MM.1S (cell line): ENCODE measurements at regions not wholly inside any gene's neighbourhood (a gene's known extent, or its start where the extent isn't known, plus 50 kb on each side); places are given as distances from the start of the nearest gene placed in this dataset.

ENCODE experiments used
- DNase-seq: peaks from one replicate; pipeline ENCODE4 v3.0.0-alpha.2; 2015
- H2AFZ ChIP-seq: fragments of 300-600 bp; sonication (generic); 2 replicates; pipeline ENCODE4 v1.6.0; 2016; ENCODE audit warnings: antibody characterized with exemption, low read length
- H3F3A ChIP-seq: fragments of 300-600 bp; sonication (generic); 2 replicates; pipeline ENCODE4 v1.6.1; 2016; ENCODE audit warnings: mild to moderate bottlenecking, antibody characterized with exemption, low read length, moderate library complexity, mixed read lengths; ENCODE audit not compliant: insufficient read depth
- H3K27ac ChIP-seq: fragments of 300-600 bp; sonication (generic); 2 replicates; pipeline ENCODE4 v1.5.1; 2016; ENCODE audit warnings: mild to moderate bottlenecking, low read length
- H3K27me3 ChIP-seq: fragments of 300-600 bp; sonication (generic); replicated peaks from 2 replicates; pipeline ENCODE4 v1.6.0; 2016; ENCODE audit warnings: low read length; ENCODE audit not compliant: insufficient read depth
- H3K36me3 ChIP-seq: fragments of 300-600 bp; sonication (generic); replicated peaks from 2 replicates; pipeline ENCODE4 v1.6.1; 2016; ENCODE audit warnings: mild to moderate bottlenecking, low read length, mixed read lengths; ENCODE audit not compliant: insufficient read depth
- H3K4me1 ChIP-seq: fragments of 300-600 bp; sonication (generic); 2 replicates; pipeline ENCODE4 v1.6.1; 2016; ENCODE audit warnings: low read length, mixed read lengths
- H3K4me2 ChIP-seq: fragments of 300-600 bp; sonication (generic); 2 replicates; pipeline ENCODE4 v1.6.0; 2016; ENCODE audit warnings: low read depth, low read length
- H3K4me3 ChIP-seq: fragments of 300-600 bp; sonication (generic); 2 replicates; pipeline ENCODE4 v1.5.1; 2016; ENCODE audit warnings: low read length, mixed read lengths
- H3K79me2 ChIP-seq: fragments of 300-600 bp; sonication (generic); 2 replicates; pipeline ENCODE4 v1.6.1; 2016; ENCODE audit warnings: mixed run types, low read length, mixed read lengths
- H3K9ac ChIP-seq: fragments of 300-600 bp; sonication (generic); 2 replicates; pipeline ENCODE4 v1.6.1; 2016; ENCODE audit warnings: low read length, mixed read lengths
- H3K9me2 ChIP-seq: fragments of 300-600 bp; sonication (generic); replicated peaks from 2 replicates; pipeline ENCODE4 v1.6.1; 2016; ENCODE audit warnings: mild to moderate bottlenecking, low read length, mixed read lengths; ENCODE audit not compliant: insufficient read depth
- H3K9me3 ChIP-seq: fragments of 300-600 bp; sonication (generic); replicated peaks from 2 replicates; pipeline ENCODE4 v1.6.1; 2016; ENCODE audit warnings: mild to moderate bottlenecking, low read length, mixed read lengths; ENCODE audit not compliant: insufficient read depth
- H4K20me1 ChIP-seq: fragments of 300-600 bp; sonication (generic); 2 replicates; pipeline ENCODE4 v1.6.1; 2016; ENCODE audit warnings: mild to moderate bottlenecking, low read length, moderate library complexity, mixed read lengths; ENCODE audit not compliant: insufficient read depth
- EZH2 ChIP-seq: fragments of 300-600 bp; sonication (generic); optimal IDR thresholded peaks from 2 replicates; pipeline ENCODE3; 2017; ENCODE audit warnings: low read depth, mild to moderate bottlenecking, antibody characterized with exemption, low read length, mixed read lengths
- EZH2phosphoT487 ChIP-seq: fragments of 300-600 bp; sonication (generic); IDR thresholded peaks from 2 replicates; pipeline ENCODE4 v1.6.1; 2018; ENCODE audit warnings: antibody characterized with exemption, low read length
- TF ChIP-seq, protein P1 (sequence below): fragments of 300-600 bp; sonication (generic); IDR thresholded peaks from 2 replicates; pipeline ENCODE4 v1.5.1; 2016; ENCODE audit warnings: antibody characterized with exemption, low read length, mixed read lengths

DNA sequence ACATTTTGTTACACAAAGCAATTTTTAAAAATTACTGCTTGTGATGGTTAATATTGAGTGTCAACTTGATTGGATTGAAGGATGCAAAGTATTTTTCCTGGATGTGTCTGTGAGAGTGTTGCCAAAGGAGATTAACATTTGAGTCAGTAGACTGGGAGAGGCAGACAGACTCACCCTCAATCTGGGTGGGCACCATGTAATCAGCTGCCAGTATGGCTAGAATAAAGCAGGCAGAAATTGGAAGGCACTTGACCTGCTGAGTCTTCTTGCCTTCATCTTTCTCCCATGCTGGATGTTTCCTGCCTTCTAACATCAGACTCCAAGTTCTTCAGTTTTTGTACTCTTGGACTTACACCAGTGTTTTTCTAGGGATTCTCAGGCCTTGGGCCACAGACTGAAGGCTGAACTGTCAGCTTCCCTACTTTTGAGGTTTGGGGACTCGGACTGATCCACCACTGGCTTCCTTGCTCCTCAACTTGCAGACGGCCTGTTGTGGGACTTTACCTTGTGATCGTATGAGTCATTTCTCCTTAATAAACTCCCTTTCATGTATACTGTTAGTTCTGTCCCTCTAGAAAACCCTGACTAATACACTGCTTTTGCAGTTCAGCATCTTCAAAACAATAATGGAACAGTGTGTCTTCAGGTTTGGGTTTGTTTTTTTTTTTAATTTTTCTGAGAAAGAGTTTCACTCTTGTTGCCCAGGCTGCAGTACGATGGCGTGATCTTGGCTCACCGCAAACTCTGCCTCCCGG is 244.1 kb upstream of the SEMA3C start:
- H3K27ac ChIP-seq: no peak overlapping the region
- DNase-seq: no peak
- no peak overlapping the region for H2AFZ ChIP-seq
- H3K9ac ChIP-seq: no peak overlapping the region
- H3K9me2 ChIP-seq: no peaks in the 10 kb centered on the region
- TF ChIP-seq, protein P1, sequence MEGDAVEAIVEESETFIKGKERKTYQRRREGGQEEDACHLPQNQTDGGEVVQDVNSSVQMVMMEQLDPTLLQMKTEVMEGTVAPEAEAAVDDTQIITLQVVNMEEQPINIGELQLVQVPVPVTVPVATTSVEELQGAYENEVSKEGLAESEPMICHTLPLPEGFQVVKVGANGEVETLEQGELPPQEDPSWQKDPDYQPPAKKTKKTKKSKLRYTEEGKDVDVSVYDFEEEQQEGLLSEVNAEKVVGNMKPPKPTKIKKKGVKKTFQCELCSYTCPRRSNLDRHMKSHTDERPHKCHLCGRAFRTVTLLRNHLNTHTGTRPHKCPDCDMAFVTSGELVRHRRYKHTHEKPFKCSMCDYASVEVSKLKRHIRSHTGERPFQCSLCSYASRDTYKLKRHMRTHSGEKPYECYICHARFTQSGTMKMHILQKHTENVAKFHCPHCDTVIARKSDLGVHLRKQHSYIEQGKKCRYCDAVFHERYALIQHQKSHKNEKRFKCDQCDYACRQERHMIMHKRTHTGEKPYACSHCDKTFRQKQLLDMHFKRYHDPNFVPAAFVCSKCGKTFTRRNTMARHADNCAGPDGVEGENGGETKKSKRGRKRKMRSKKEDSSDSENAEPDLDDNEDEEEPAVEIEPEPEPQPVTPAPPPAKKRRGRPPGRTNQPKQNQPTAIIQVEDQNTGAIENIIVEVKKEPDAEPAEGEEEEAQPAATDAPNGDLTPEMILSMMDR: no peak
- TF ChIP-seq EZH2 (no peak), EZH2phosphoT487 (no peak)
- no peak overlapping the region for H3K4me2 ChIP-seq
- no peaks in the 10 kb centered on the region for H3F3A ChIP-seq
- H3K4me3 ChIP-seq: no peak overlapping the region
- H3K36me3 ChIP-seq: no peaks in the 10 kb centered on the region
- H3K27me3 ChIP-seq: no peaks in the 10 kb centered on the region
- no peaks in the 10 kb centered on the region for H3K4me1 ChIP-seq
- no peaks in the 10 kb centered on the region for H3K79me2 ChIP-seq
- no peaks in the 10 kb centered on the region for H4K20me1 ChIP-seq
- no peaks in the 10 kb centered on the region for H3K9me3 ChIP-seq

DNA sequence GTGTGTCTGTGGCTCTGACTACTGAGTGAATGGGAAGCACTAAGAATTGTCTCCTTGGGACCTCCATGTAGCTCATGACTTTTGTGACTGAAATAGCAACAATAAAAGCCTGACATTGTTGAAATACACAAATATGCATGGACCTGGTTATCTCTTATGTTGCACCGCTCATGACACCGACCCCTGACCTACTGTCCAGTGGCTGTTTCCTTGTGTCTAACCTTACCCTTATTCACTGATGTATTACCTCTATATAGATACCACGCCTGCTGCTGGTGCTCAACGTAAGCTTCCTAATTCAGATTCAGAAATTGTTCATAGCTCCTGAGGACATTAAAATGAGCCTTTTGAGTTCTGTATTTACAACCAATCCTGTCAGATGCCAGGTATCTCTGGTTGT is 243.4 kb upstream of the SEMA3C start:
- Histone ChIP-seq H4K20me1 (no peaks in the 10 kb centered on the region), H3K4me1 (no peaks in the 10 kb centered on the region), H3K4me2 (no peak overlapping the region), H3K9me3 (no peaks in the 10 kb centered on the region), H3K27ac (no peak overlapping the region), H3F3A (no peaks in the 10 kb centered on the region), H2AFZ (no peak overlapping the region), H3K36me3 (no peaks in the 10 kb centered on the region), H3K9me2 (no peaks in the 10 kb centered on the region), H3K79me2 (no peaks in the 10 kb centered on the region), H3K4me3 (no peak overlapping the region), H3K27me3 (no peaks in the 10 kb centered on the region), H3K9ac (no peak overlapping the region)
- DNase-seq: no peak
- TF ChIP-seq EZH2phosphoT487: no peak
- TF ChIP-seq, protein P1: no peak
- no peak for TF ChIP-seq EZH2

DNA sequence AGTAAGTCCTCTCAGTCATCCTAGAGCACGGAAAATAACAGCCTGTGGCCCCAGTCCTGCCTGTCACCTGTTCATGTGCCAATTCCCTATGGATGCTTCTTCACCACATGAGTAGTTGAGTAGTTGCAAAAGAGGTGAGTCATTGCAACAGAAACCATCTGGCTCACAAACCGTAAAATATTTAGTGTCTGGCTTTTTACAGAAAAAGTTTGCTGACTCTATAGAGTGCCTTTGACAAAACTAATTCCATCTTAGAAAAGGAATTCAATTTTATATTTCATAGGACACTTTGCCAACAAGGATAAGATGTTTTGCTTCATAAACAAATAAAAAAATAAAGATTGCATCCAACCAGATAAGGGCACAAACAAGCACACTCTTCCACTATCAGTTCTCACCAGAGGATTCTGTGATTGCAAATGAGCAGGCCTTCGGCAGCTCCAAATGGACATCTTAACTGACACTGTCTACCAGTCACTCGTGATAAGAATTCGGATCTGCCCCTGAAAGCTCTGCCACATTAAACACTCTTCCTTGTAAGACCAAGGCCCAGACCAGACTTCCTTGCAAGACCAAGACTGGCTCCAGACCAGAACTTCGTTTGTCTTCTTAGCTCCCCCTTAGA is 242.7 kb upstream of the SEMA3C start:
- TF ChIP-seq EZH2phosphoT487: no peak
- Histone ChIP-seq H3K4me3 (no peak overlapping the region), H3K27ac (no peak overlapping the region), H3K27me3 (no peaks in the 10 kb centered on the region), H4K20me1 (no peaks in the 10 kb centered on the region), H2AFZ (no peak overlapping the region), H3K4me1 (no peaks in the 10 kb centered on the region), H3K4me2 (no peak overlapping the region), H3F3A (no peaks in the 10 kb centered on the region), H3K9me3 (no peaks in the 10 kb centered on the region), H3K9ac (no peak overlapping the region), H3K9me2 (no peaks in the 10 kb centered on the region), H3K36me3 (no peaks in the 10 kb centered on the region), H3K79me2 (no peaks in the 10 kb centered on the region)
- DNase-seq: no peak

DNA sequence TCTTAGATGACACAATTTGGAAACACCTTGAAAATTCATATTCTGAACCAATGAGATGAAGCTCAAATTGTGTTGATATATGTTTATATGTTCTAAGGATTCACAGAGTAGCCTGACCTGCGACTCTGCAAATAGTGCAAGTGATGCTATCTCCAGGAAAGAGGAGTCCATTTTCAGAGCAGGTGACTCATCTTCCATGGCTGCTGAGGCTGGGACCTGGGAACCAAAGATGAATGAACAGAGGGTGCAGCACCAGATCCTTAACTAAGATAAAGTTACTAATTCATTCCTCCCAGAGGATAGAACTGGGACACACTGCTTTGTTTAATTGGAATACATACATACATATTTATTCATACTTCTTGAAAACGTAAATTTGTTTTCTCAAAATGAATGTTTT is 240.6 kb upstream of the SEMA3C start:
- H3K36me3 ChIP-seq: no peaks in the 10 kb centered on the region
- H3K9ac ChIP-seq: no peak overlapping the region
- H3K4me3 ChIP-seq: no peak overlapping the region
- no peaks in the 10 kb centered on the region for H3F3A ChIP-seq
- H2AFZ ChIP-seq: no peak overlapping the region
- no peaks in the 10 kb centered on the region for H3K4me1 ChIP-seq
- no peak for DNase-seq
- H3K27ac ChIP-seq: no peak overlapping the region
- H3K79me2 ChIP-seq: no peaks in the 10 kb centered on the region
- H3K9me2 ChIP-seq: no peaks in the 10 kb centered on the region
- TF ChIP-seq, protein P1: no peak
- TF ChIP-seq EZH2phosphoT487: no peak
- TF ChIP-seq EZH2: no peak
- H3K9me3 ChIP-seq: no peaks in the 10 kb centered on the region
- H4K20me1 ChIP-seq: no peaks in the 10 kb centered on the region
- no peak overlapping the region for H3K4me2 ChIP-seq
- no peaks in the 10 kb centered on the region for H3K27me3 ChIP-seq
